HL-60 (cell line): ENCODE measurements at regions not wholly inside any gene's neighbourhood (a gene's known extent, or its start where the extent isn't known, plus 50 kb on each side); places are given as distances from the start of the nearest gene placed in this dataset.

ENCODE experiments used
- DNase-seq, 2 experiments: peaks; one replicate each; pipeline ENCODE4 v3.0.0-alpha.2; 2010 to 2020; ENCODE audit warnings: low read depth in 1 of 2, low spot score in 1 of 2
- H3K27ac ChIP-seq: fragments of 250-450 bp; sonication (Bioruptor Pico); replicated peaks from 2 replicates; pipeline ENCODE4 v1.5.1; 2020; ENCODE audit warnings: mild to moderate bottlenecking, moderate library complexity
- H3K27me3 ChIP-seq: fragments of 250-450 bp; sonication (Bioruptor Pico); 2 replicates; pipeline ENCODE4 v1.5.1; 2021; ENCODE audit warnings: mild to moderate bottlenecking, moderate library complexity; ENCODE audit not compliant: insufficient read depth, poor library complexity, severe bottlenecking
- H3K4me3 ChIP-seq: replicated peaks from 2 replicates; pipeline ENCODE4 v1.5.1; 2011; ENCODE audit warnings: mild to moderate bottlenecking, control low read depth, low read length; ENCODE audit not compliant: insufficient read depth
- GABPA ChIP-seq: IDR thresholded peaks from 2 replicates; pipeline ENCODE4 v1.6.1; 2012; ENCODE audit warnings: low read depth
- POLR2AphosphoS5 ChIP-seq: IDR thresholded peaks from 2 replicates; pipeline ENCODE4 v1.6.1; 2012; ENCODE audit warnings: low read depth
- SPI1 ChIP-seq: IDR thresholded peaks from 2 replicates; pipeline ENCODE4 v1.6.1; 2012; ENCODE audit warnings: low read depth, mild to moderate bottlenecking, borderline replicate concordance
- TF ChIP-seq, protein P1 (sequence below): IDR thresholded peaks from 2 replicates; pipeline ENCODE4 v1.6.1; 2012; ENCODE audit warnings: low read depth; ENCODE audit not compliant: insufficient replicate concordance
- TF ChIP-seq, protein P2 (sequence below): IDR thresholded peaks from one replicate; pipeline ENCODE4 v1.5.1; 2011; ENCODE audit warnings: low read length, control low read depth, inconsistent platforms; ENCODE audit not compliant: insufficient read depth

DNA sequence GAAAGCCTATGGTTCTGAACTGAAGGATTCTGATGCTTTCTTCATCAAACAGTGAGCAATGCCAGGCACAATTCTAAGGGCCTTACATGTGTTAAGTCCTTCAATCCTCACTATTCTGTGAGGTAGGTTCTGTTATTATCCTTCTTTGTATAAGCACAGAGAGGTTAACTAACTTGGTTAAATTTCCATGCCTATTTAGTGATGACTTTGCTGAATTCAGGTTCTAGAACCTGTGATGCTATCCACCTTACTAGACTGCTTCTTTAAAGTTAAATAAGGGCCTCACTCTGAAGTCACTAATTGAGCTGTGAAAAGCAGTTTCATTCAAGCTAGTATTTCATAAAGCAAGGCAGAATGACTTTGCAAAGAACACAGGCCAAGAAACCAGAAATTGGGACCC lies 138.9 kb upstream of the PARP11 start:
- Histone ChIP-seq H3K27me3 (no peaks in the 10 kb centered on the region), H3K4me3 (no peak overlapping the region), H3K27ac (no peak overlapping the region)
- TF ChIP-seq GABPA, result no peak
- TF ChIP-seq SPI1, result no peak
- TF ChIP-seq, protein P1, sequence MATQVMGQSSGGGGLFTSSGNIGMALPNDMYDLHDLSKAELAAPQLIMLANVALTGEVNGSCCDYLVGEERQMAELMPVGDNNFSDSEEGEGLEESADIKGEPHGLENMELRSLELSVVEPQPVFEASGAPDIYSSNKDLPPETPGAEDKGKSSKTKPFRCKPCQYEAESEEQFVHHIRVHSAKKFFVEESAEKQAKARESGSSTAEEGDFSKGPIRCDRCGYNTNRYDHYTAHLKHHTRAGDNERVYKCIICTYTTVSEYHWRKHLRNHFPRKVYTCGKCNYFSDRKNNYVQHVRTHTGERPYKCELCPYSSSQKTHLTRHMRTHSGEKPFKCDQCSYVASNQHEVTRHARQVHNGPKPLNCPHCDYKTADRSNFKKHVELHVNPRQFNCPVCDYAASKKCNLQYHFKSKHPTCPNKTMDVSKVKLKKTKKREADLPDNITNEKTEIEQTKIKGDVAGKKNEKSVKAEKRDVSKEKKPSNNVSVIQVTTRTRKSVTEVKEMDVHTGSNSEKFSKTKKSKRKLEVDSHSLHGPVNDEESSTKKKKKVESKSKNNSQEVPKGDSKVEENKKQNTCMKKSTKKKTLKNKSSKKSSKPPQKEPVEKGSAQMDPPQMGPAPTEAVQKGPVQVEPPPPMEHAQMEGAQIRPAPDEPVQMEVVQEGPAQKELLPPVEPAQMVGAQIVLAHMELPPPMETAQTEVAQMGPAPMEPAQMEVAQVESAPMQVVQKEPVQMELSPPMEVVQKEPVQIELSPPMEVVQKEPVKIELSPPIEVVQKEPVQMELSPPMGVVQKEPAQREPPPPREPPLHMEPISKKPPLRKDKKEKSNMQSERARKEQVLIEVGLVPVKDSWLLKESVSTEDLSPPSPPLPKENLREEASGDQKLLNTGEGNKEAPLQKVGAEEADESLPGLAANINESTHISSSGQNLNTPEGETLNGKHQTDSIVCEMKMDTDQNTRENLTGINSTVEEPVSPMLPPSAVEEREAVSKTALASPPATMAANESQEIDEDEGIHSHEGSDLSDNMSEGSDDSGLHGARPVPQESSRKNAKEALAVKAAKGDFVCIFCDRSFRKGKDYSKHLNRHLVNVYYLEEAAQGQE, result no peak
- TF ChIP-seq, protein P2, sequence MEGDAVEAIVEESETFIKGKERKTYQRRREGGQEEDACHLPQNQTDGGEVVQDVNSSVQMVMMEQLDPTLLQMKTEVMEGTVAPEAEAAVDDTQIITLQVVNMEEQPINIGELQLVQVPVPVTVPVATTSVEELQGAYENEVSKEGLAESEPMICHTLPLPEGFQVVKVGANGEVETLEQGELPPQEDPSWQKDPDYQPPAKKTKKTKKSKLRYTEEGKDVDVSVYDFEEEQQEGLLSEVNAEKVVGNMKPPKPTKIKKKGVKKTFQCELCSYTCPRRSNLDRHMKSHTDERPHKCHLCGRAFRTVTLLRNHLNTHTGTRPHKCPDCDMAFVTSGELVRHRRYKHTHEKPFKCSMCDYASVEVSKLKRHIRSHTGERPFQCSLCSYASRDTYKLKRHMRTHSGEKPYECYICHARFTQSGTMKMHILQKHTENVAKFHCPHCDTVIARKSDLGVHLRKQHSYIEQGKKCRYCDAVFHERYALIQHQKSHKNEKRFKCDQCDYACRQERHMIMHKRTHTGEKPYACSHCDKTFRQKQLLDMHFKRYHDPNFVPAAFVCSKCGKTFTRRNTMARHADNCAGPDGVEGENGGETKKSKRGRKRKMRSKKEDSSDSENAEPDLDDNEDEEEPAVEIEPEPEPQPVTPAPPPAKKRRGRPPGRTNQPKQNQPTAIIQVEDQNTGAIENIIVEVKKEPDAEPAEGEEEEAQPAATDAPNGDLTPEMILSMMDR, result no peak
- DNase-seq, result no peak

DNA sequence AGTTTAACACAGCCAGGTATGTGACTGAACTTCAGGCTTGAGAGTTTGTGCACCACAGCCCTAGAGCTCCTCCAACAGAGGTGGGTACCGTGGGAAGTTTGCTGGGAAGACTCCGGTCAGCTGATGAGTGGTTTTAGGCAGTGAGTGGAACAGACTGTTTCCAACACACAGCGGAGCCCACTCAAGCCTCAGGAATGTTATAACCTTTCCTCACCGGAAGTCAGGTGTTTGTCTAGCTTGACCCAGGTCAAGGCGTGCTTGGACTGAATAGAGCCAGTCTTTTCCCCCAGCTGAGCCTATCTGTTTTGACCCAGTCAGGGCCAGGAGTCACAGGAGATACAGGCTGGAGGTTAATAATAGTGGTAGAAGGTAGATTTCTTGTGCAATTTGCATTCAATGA lies 138.4 kb upstream of the PARP11 start:
- Histone ChIP-seq H3K27me3 (no peaks in the 10 kb centered on the region), H3K27ac (no peak overlapping the region), H3K4me3 (no peak overlapping the region)
- TF ChIP-seq SPI1, result no peak
- TF ChIP-seq, protein P1, result no peak
- TF ChIP-seq GABPA, result no peak
- TF ChIP-seq, protein P2, result no peak
- TF ChIP-seq POLR2AphosphoS5, result no peak
- DNase-seq, result no peak

DNA sequence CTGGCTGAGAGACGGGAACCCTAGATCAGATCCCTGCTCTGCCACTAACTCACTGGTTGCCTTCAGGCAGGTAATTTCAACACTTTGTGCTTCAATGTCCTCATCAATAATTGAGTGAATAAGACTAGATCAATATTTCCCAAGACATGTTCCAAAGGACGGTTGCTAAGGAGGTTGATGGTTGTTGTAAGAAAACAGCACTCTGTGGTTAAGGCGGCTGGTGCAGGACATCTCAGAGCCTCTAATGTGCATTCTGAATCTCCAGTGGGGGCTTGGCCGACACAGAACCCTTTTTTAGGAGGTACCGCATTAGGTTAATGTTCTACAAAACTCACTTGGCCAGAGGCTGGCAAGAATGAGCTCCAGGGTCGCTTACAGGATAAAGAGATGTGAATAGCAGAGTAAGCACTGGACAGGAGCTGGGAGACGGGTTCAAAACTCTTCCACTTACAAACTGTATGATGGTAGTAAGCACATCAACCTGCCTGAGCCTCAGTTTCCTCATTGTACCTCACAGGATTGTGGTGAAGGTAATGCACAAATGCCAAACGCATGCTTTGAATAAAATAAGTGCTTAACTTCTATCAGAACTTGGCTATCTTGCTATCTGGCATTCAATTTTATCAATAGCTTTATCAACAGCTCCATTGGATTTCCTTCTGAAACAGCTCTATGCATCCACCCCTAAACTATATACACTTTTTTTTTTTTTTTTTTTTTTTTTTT lies 136.9 kb upstream of the PARP11 start:
- Histone ChIP-seq H3K27ac (no peak overlapping the region), H3K4me3 (no peak overlapping the region), H3K27me3 (no peaks in the 10 kb centered on the region)
- DNase-seq, result no peak
- TF ChIP-seq GABPA (no peak), POLR2AphosphoS5 (no peak), SPI1 (no peak)
- TF ChIP-seq, protein P2, result no peak
- TF ChIP-seq, protein P1, result no peak
